ENCODE measurements at regions not wholly inside any gene's neighbourhood (a gene's known extent, or its start where the extent isn't known, plus 50 kb on each side); places are given as distances from the start of the nearest gene placed in this dataset.

DNA sequence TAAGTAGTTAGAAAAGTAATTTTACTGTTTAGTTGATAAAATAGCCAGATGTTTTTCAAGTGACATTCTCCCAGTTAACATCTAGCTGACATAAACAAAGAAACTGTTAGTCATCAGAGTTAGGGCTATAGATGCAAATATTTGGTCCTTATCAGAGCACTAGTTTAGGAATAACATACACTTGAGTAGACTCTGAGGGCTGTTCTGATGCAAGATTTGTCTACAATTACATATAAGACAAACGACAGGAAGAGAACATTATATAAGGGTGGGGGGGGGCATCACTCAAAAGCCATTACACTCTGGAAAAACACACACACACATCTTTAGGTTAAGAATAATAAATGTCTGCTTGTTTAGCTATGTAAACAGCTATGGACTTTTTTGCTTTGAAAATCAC is 554.4 kb upstream of the LRRTM1 start:
- no peak for DNase-seq

GRCh38 chr2:80856227-80856626 is 551.7 kb upstream of the LRRTM1 start:
- DNase-seq: no peak

- DNase-seq: no peak
Observed at GRCh38 chr2:80854831-80855230, 550.3 kb upstream of the LRRTM1 start.

- no peak for DNase-seq
Observed at GRCh38 chr2:80852808-80853139, 548.2 kb upstream of the LRRTM1 start.

- no peak for DNase-seq
Observed at GRCh38 chr2:80852079-80852807, 547.7 kb upstream of the LRRTM1 start.

- no peak for DNase-seq
Observed at GRCh38 chr2:80830891-80831290, 526.3 kb upstream of the LRRTM1 start.

DNA sequence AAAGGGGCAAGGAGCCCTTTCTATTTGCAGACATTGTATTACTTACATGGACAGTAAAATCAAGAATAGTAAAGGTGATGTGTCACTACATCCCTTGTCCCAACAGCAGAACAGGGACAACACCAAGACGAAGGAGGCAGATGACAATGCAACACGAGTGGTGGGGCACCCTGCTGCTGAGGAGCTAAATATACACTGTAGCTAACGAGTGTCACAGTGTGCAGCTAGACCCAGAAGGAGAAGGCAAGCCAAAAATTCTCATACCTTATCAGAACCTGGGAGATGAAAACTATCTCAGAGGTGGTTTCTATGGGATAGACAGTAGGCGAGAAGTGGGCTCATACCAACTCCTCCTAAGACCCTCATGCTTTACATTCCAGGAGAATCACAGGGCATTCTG is 518.4 kb upstream of the LRRTM1 start:
- DNase-seq: no peak

GRCh38 chr2:80815259-80815658 is 510.7 kb upstream of the LRRTM1 start:
- no peak for DNase-seq

DNA sequence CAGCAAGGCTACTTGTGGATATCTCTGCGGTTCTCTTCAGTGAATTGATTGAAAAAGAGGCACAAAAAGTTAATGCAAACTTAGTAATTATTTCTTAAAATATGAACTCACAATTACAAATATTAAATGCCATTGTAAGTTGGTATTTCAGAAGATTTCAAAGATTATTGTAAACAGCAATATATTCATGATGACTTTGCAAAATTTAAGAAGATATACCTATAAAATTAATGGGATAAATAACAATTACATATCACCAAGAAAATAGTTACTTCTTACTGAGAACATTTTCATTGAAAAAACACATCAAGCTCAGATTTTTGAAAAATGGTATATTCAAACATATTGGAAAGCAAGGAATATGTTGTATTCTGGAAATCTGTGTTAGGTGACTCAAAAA is 482.0 kb upstream of the LRRTM1 start:
- no peak for DNase-seq

DNA sequence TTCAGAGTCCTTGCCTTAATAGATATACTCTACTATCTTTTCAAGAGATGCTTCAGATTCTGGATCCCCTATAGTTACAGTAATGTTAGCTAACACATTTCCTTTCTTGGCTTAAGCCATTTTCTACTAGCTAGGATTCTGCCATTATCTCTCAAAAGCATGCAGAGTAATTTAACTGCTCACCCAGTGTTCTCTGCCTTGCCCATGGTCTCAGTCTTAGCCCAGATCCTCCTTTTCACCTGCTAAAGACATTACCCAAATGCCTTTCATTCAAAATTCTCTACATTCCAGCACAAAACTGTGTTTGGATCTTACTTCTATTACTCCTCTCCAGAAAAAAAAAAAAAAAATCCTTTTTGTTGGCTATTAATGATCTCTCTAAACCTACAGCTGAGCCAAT is 474.2 kb upstream of the LRRTM1 start:
- no peak for DNase-seq

DNA sequence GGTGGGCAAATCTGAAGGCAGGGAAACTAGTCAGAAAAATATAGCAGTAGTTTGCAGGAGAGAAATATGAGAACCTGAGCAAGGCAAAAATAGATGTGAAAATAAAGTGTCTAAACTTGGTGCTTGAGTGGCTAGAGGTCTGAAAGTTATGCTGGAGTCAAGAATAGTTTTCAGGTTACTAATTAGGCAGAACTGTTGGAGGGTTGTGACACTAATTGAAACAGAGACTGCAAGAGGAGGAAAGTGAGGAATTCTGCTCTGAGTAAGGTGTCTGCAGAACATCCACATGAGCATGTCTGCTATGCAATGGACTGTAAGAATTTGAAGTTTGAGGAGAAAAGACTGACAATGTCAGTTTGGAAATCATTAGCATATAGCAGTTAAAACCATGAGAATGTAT is 444.0 kb upstream of the LRRTM1 start:
- DNase-seq: no peak

GRCh38 chr2:80737047-80737446 is 432.5 kb upstream of the LRRTM1 start:
- no peak for DNase-seq

DNA sequence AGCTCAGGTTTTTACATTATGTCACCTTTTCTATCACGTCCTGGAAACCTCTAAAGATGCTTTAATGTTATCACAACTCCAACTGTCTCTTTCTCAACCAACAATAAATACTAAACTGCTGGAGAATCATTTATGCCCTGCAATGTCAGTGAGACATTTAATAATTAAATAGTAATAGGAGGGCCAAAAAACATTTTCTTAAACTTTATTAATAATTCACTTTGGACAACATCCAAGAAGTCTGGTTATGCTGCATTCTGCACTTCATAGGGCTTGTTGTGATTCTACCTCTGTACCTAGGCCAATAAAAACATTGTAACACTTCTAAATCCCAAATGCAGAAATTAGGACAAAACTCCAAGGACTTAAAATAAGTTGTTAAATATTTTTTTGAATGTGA is 420.4 kb upstream of the LRRTM1 start:
- DNase-seq: no peak

- no peak for DNase-seq
Observed at GRCh38 chr2:80722803-80723202, 418.3 kb upstream of the LRRTM1 start.

DNA sequence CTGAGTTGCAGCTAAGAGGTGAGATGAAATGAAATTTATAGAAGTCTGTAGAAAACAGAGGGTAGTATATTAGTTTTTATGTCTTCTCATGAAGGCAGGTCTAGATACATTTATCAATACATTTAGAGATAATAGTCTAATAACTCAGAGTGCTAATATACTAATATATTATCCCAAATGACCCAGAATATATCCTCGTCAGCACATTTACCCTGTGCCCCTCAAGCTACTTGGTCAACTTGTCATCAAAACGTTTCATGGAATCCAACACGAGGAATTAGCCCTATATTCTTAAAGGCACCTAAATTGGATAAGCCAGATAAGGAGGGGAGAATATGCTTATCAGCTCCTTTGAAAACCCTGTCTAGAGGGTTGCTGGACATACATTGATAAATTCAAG is 415.1 kb upstream of the LRRTM1 start:
- no peak for DNase-seq

- DNase-seq: no peak
Observed at GRCh38 chr2:80715433-80715832, 410.9 kb upstream of the LRRTM1 start.

- no peak for DNase-seq
Observed at GRCh38 chr2:80711915-80712314, 407.4 kb upstream of the LRRTM1 start.

DNA sequence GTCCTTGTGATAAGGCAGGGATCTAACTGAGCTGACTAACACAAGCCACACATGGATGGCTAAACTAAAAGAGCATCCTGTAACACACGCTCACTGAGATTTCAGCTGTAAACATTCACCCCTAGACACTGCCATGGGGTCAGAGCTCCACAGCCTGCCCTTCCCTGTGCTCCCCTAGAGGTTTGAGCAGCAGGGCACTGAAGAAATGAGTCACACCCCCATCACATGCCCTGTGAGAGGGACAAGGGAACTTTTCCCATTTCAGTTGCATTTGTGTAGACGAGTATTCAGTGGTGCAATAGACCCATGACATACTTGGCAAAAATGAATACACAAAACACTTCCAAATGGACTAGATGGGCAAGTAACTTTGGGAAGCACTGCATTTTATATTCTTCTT is 402.4 kb upstream of the LRRTM1 start:
- DNase-seq: no peak

DNA sequence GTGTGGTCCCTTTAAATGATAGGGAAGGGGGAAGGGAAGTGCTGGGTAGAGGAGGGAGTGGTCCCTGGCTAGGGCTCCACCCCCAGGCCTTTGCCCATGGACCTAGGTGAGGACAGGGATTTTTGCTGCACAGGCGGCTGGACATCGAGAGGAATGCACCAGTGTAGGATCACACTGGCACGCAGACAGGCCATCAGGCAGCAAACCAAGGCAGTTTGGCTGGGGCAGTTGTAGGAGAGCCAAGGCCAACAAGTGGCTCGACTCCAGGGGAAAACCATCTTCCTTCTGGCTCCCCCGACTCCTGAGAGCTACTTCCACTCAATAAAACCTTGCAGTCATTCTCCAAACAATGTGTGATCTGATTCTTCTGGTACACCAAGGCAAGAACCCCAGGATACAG is 402.0 kb upstream of the LRRTM1 start:
- no peak for DNase-seq

DNA sequence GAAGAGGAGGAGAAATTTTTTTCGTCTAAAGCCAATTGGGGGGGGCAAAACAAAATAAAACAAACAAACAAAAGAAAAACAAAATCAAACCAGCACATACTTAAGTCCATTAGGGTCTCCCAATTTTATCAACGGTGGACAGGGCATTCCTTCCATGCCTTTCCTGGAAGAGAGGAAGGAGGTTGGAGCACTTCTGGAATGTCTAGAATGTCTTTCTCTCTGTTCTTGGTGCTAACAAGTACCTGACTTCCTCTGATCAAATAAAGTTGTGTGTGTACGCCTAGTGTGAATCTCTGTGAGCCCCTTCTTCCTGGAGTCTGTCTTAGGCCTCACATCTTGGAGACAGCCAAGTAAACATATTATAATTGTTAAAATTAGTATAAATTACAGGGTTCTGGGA is 399.0 kb upstream of the LRRTM1 start:
- no peak for DNase-seq

DNA sequence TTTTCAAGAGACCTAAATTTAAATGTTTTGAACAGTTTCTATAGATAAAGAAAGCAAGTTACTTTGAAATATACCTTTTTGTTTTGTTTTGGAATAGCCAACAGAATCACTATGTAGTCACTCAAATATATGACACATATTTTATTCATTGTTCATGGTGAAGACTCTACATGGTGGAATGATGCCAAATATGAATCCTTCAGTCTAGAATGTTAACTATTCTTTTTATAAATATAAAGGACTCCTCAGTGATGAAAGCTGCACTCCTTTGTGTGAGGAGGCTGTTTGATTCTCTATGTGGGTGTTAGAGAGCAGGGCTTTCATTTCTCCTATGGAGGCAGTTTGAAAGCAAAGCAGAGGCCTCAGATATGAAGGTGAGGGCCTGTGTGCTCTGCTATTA is 396.4 kb upstream of the LRRTM1 start:
- DNase-seq: no peak

Data from muscle of arm (tissue), 1 donor.